WTC11 (cell line): ENCODE measurements at regions not wholly inside any gene's neighbourhood (a gene's known extent, or its start where the extent isn't known, plus 50 kb on each side); places are given as distances from the start of the nearest gene placed in this dataset.

Source experiments
- AFF4 ChIP-seq: sonication (generic); formaldehyde crosslinking; IDR thresholded peaks from 2 replicates; pipeline ENCODE4 v1.8.1; 2023; ENCODE audit warnings: mild to moderate bottlenecking, missing genetic modification reagents, borderline replicate concordance
- FOXP4 ChIP-seq: sonication (generic); formaldehyde crosslinking; IDR thresholded peaks from 2 replicates; pipeline ENCODE4 v1.8.0; 2022; ENCODE audit warnings: mild to moderate bottlenecking, missing genetic modification reagents
- JUN ChIP-seq: sonication (generic); formaldehyde crosslinking; IDR thresholded peaks from 2 replicates; pipeline ENCODE4 v1.8.0; 2023; ENCODE audit warnings: mild to moderate bottlenecking, missing genetic modification reagents
- NR2C2 ChIP-seq: sonication (generic); formaldehyde crosslinking; IDR thresholded peaks from 2 replicates; pipeline ENCODE4 v1.8.0; 2022; ENCODE audit warnings: mild to moderate bottlenecking, missing genetic modification reagents
- TP53 ChIP-seq: sonication (generic); formaldehyde crosslinking; IDR thresholded peaks from 2 replicates; pipeline ENCODE4 v1.8.1; 2023; ENCODE audit warnings: mild to moderate bottlenecking, missing genetic modification reagents
- USF1 ChIP-seq: sonication (generic); formaldehyde crosslinking; IDR thresholded peaks from 2 replicates; pipeline ENCODE4 v1.8.0; 2022; ENCODE audit warnings: mild to moderate bottlenecking, missing genetic modification reagents
- ZNF219 ChIP-seq: sonication (generic); formaldehyde crosslinking; IDR thresholded peaks from 2 replicates; pipeline ENCODE4 v1.8.0; 2023; ENCODE audit warnings: missing genetic modification reagents, mild to moderate bottlenecking, borderline replicate concordance
- TF ChIP-seq, protein P1 (sequence below): sonication (generic); formaldehyde crosslinking; conservative IDR thresholded peaks from 2 replicates; pipeline ENCODE4 v1.8.1; 2022; ENCODE audit warnings: mild to moderate bottlenecking, missing genetic modification reagents
- TF ChIP-seq, protein P2 (sequence below): fragments of 200-600 bp; IDR thresholded peaks from 2 replicates; pipeline ENCODE4 v1.8.0; 2022; ENCODE audit warnings: antibody characterized with exemption
- TF ChIP-seq, protein P3 (sequence below): sonication (generic); formaldehyde crosslinking; IDR thresholded peaks from 2 replicates; pipeline ENCODE4 v1.8.1; 2022; ENCODE audit warnings: missing genetic modification reagents, borderline replicate concordance

DNA sequence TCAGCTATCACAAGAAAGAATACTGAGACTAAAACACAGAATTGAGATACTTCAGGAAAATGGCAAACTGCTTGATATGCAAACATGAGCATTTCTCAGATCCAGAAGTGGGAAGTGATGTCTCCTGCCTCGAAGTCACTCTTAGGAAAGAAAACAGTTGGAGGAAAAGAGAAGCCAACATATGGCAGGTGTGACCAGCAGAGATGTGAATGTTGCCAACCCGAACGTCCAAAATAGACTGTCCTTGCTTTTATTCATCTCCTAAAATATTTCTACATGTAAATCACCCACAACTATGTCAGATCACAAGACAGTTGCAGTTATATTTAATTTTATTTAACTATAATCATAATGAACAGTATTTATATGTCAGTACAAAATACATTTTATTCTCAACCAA is 687.6 kb downstream of the GALC start:
- TF ChIP-seq, protein P1, sequence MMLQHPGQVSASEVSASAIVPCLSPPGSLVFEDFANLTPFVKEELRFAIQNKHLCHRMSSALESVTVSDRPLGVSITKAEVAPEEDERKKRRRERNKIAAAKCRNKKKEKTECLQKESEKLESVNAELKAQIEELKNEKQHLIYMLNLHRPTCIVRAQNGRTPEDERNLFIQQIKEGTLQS (CRISPR knock-in tag), result no peak
- TF ChIP-seq, protein P2, sequence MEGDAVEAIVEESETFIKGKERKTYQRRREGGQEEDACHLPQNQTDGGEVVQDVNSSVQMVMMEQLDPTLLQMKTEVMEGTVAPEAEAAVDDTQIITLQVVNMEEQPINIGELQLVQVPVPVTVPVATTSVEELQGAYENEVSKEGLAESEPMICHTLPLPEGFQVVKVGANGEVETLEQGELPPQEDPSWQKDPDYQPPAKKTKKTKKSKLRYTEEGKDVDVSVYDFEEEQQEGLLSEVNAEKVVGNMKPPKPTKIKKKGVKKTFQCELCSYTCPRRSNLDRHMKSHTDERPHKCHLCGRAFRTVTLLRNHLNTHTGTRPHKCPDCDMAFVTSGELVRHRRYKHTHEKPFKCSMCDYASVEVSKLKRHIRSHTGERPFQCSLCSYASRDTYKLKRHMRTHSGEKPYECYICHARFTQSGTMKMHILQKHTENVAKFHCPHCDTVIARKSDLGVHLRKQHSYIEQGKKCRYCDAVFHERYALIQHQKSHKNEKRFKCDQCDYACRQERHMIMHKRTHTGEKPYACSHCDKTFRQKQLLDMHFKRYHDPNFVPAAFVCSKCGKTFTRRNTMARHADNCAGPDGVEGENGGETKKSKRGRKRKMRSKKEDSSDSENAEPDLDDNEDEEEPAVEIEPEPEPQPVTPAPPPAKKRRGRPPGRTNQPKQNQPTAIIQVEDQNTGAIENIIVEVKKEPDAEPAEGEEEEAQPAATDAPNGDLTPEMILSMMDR, result no peak
- TF ChIP-seq, protein P3, sequence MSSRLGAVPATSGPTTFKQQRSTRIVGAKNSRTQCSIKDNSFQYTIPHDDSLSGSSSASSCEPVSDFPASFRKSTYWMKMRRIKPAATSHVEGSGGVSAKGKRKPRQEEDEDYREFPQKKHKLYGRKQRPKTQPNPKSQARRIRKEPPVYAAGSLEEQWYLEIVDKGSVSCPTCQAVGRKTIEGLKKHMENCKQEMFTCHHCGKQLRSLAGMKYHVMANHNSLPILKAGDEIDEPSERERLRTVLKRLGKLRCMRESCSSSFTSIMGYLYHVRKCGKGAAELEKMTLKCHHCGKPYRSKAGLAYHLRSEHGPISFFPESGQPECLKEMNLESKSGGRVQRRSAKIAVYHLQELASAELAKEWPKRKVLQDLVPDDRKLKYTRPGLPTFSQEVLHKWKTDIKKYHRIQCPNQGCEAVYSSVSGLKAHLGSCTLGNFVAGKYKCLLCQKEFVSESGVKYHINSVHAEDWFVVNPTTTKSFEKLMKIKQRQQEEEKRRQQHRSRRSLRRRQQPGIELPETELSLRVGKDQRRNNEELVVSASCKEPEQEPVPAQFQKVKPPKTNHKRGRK, result no peak
- TF ChIP-seq JUN, result no peak
- no peak for TF ChIP-seq FOXP4
- TF ChIP-seq NR2C2 (CRISPR knock-in tag), result no peak
- no peak for TF ChIP-seq AFF4 (CRISPR knock-in tag)
- no peak for TF ChIP-seq ZNF219
- no peak for TF ChIP-seq TP53 (CRISPR knock-in tag)
- TF ChIP-seq USF1, result no peak
